LNCAP (cell line): ENCODE measurements at regions not wholly inside any gene's neighbourhood (a gene's known extent, or its start where the extent isn't known, plus 50 kb on each side); places are given as distances from the start of the nearest gene placed in this dataset.

Experiments
- CTCF ChIP-seq: fragments of 450-650 bp; IDR thresholded peaks from 2 replicates; pipeline ENCODE4 v1.5.1; 2017; ENCODE audit warnings: mild to moderate bottlenecking

GRCh38 chr17:6927290-6928126 lies 68.3 kb upstream of the ALOX12 start:
- TF ChIP-seq CTCF: no peak

GRCh38 chr17:6928193-6928592 lies 67.7 kb upstream of the ALOX12 start:
- no peak for TF ChIP-seq CTCF

GRCh38 chr17:6930749-6931148 lies 65.1 kb upstream of the ALOX12 start:
- no peak for TF ChIP-seq CTCF

GRCh38 chr17:6936370-6937028 lies 59.4 kb upstream of the ALOX12 start:
- no peak for TF ChIP-seq CTCF

GRCh38 chr17:6938637-6939036 lies 57.2 kb upstream of the ALOX12 start:
- no peak for TF ChIP-seq CTCF

GRCh38 chr17:6940186-6940649 lies 55.6 kb upstream of the ALOX12 start:
- no peak for TF ChIP-seq CTCF

- no peak for TF ChIP-seq CTCF
Observed at GRCh38 chr17:6941989-6942388, 53.9 kb upstream of the ALOX12 start.
